ENCODE measurements at regions not wholly inside any gene's neighbourhood (a gene's known extent, or its start where the extent isn't known, plus 50 kb on each side); places are given as distances from the start of the nearest gene placed in this dataset.
"Not testable (repeated sequence)": the region's sequence is repeated elsewhere in the genome, so short reads cannot be mapped to it uniquely, and the experiment has no call there.

DNA sequence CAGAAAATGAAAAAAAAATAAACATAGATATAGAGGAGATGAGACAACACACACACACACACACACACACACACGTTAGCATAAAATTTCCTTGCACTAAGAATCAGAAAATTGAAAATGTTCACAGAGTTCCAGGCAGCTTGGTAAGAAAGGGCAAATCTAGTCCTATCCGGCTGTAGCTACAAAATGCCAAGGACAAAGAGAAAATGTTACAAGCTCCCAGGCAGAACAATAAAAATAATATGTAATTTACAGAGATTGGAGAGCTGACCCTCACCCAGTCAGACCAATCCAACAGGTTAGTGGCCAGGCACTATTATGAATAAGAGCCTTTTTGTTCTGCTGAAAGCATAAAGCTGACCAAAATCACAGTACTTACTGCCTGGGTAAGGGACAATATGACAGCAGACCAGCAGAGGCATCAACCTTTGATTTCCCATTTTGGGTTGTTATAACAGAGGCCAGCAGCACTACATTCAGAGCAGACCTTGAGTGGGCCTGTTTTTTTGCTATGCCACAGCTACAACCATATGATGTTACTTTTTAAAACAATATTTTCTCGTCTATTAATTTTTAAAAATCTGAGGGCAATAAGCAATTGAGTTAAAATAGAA lies 892.6 kb downstream of the TAF11L14 start:
- intact Hi-C loops (cut with micrococcal nuclease): no loop called here

- intact Hi-C loops (cut with micrococcal nuclease): no loop called here
Measured at GRCh38 chr5:18533137-18533536, 898.9 kb downstream of the TAF11L14 start.

DNA sequence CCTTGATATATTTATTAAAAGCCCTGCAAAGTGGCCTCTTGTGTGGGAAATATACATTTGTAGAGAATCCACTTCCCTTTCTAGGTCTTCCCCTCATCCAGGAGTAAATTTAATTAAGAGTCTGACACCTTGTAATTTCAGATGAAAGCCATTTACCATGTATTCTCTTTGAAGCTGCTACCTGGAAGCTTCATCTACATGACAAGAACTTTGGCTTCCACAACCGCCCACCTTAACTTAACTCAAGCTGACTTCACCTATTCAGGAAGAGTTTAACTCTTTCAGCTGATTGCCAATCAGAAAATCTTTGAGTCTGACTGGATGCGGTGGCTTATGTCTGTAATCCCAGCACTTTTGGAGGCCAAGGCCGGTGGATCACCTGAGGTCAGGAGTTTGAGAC lies 899.9 kb downstream of the TAF11L14 start:
- intact Hi-C loops (cut with micrococcal nuclease): no loop called here

DNA sequence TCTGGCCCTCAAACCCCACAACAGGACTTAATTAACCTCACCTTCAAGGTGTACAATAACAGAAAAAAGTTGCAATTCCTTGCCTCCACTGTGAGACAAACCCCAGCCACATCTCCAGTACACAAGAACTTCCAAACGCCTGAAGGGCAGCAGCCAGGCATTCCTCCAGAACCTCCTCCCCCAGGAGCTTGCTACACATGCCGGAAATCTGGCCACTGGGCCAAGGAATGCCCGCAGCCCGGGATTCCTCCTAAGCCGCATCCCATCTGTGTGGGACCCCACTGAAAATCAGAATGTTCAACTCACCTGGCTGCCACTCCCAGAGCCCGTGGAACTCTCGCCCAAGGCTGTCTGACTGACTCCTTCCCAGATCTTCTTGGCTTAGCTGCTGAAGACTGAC lies 901.5 kb downstream of the TAF11L14 start:
- intact Hi-C loops (cut with micrococcal nuclease): not testable (repeated sequence)

- intact Hi-C loops (cut with micrococcal nuclease): no loop called here
Measured at GRCh38 chr5:18544421-18544820, 910.2 kb downstream of the TAF11L14 start.

DNA sequence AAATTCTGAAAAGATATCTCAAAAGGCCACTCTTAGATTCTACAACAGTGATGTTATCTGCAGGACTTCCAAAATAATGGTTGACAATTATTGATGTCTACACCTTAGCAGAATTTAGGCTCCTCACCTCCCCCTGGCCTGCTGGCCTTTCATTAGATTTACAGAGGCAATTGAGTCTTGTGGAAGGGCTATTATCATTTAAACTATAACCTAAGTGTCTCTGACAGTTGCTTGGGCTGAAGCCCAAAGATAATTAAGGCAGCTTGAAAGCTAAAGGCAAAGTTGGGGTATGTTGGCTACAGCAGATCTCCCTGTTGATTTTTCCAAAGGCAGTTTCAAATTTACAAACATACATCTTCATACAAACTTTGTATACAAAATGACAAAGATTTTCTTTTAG lies 912.3 kb downstream of the TAF11L14 start:
- intact Hi-C loops (cut with micrococcal nuclease): no loop called here

DNA sequence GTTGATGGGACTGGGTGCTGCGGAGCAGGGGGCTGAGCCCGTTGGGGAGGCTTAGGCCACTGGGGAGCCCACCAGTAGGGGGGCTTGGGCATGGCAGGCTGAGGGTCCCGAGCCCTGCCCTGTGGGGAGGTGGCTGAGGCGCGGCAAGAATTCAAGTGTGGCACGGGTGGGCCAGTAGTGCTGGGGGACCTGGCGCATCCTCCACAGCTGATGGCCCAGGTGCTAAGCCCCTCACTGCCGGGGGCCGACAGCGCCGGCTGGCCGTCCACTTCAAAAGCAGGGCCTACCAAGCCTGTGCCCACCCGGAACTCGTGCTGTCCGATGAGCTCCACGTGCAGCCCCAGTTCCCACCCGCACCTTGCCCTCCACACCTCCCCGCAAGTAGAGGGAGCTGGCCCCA lies 917.5 kb downstream of the TAF11L14 start:
- intact Hi-C loops (cut with micrococcal nuclease): no loop called here

DNA sequence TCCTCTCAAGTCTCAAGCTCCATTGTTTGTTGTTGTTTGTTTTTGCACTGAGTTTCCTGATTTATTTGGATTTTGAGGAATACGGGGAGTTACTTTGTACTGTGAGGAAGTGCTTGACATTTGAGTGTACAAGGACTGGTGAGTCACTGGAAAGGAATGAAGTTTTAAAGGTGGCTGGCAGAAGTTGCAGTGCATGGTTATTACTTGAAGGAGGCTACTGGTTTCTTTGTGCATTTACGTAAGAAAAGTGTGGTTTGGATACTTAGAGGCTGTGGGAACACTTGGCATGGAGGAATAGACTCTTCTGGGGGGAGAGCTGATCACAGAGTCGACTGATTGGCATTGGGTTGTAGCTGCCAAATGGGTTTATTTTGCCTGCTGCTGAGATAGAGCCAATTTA lies 919.0 kb downstream of the TAF11L14 start:
- intact Hi-C loops (cut with micrococcal nuclease): no loop called here

DNA sequence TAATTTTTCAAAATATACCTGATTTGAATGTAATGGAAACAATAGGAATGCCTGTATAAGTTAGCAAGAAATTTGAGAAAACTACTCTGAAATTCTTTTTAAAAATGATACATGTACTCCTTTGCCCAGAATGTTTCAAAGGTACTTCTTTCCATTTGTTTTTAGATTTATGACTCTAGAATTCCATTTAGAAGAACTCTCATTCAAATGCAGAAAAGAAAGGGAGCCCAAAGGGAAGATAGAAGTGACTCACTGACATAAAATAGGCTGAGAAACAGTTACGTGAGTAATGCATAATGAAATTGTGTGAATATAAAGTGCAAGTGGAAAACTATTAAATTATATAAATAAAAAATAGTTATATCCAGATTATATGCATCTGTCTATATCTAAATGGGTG lies 926.3 kb downstream of the TAF11L14 start:
- intact Hi-C loops (cut with micrococcal nuclease): no loop called here

- intact Hi-C loops (cut with micrococcal nuclease): no loop called here
Measured at GRCh38 chr5:18563853-18564252, 929.6 kb downstream of the TAF11L14 start.

- intact Hi-C loops (cut with micrococcal nuclease): no loop called here
Measured at GRCh38 chr5:18566671-18567070, 932.4 kb downstream of the TAF11L14 start.

- intact Hi-C loops (cut with micrococcal nuclease): no loop called here
Measured at GRCh38 chr5:18576586-18576985, 942.3 kb downstream of the TAF11L14 start.

DNA sequence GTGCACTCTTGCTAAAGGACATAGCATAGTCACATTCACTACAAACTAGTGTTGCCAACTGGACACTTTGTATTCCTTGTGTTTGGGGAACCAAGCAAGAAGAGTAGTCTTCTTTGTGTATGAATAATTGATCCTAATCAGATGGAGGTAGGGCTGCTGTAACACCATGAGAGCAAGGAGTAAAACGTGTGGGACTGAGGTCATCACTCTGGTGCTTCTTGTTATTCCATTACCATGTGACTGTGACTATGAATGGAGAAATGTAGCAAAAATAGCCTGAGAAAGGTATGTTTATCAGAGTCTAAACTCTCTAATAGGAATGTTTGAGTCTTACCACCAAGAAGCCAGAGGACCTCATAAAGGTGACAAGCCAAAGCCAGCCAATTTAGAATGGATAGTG lies 966.9 kb downstream of the TAF11L14 start:
- intact Hi-C loops (cut with micrococcal nuclease): no loop called here

DNA sequence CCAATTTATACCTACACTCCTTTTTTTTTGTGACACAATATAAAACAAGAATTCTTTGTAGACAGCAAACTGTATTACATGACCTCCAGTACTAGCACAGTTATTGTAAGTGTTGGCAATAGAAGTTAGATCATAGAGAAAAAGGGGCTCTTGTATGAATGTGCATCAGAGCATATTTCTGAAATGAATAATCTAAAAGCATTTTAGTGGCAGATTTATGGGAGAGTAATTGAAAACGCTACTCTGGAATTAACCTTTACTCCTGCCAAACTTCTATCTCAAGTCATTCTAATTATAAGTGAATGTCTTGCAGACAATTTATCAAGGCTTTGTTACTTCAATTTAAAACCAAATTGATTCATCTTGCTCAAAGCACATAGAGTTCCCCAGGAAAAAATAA lies 968.1 kb downstream of the TAF11L14 start:
- intact Hi-C loops (cut with micrococcal nuclease): no loop called here

GRCh38 chr5:18605186-18605585 lies 970.9 kb downstream of the TAF11L14 start:
- intact Hi-C loops (cut with micrococcal nuclease): no loop called here

- intact Hi-C loops (cut with micrococcal nuclease): no loop called here
Measured at GRCh38 chr5:18607570-18607969, 973.3 kb downstream of the TAF11L14 start.

- intact Hi-C loops (cut with micrococcal nuclease): not testable (repeated sequence)
Measured at GRCh38 chr5:18617191-18617590, 982.9 kb downstream of the TAF11L14 start.

- intact Hi-C loops (cut with micrococcal nuclease): no loop called here
Measured at GRCh38 chr5:18630458-18631045, 996.3 kb downstream of the TAF11L14 start.

- intact Hi-C loops (cut with micrococcal nuclease): no loop called here
Measured at GRCh38 chr5:18652404-18653215, 1018.4 kb downstream of the TAF11L14 start.

DNA sequence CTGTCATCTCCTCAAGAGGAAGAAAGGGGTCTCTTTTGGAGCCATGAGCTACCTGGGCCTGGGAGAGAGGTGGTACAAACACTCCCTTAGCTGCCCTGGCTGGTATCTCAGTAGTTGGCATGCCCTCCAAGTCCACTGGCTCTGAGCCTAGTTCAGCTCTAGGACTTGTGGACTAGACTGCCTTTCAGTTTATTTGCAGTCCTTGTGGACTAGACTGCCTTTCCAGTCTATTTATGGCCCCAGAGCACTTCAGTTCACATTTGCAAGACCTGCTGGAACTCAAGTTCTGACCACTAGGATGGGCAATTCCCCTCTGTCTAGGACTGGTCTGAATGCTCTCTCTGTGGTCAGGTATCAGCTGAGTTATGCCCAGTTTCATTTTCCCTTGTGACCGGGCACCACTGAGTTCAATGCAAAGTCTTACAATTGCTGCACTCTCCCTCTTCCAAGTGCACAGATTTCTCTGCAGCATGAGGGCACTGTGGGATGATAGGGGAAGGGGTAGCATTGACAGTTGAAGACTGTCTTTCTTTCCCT lies 1019.0 kb downstream of the TAF11L14 start:
- intact Hi-C loops (cut with micrococcal nuclease): no loop called here

DNA sequence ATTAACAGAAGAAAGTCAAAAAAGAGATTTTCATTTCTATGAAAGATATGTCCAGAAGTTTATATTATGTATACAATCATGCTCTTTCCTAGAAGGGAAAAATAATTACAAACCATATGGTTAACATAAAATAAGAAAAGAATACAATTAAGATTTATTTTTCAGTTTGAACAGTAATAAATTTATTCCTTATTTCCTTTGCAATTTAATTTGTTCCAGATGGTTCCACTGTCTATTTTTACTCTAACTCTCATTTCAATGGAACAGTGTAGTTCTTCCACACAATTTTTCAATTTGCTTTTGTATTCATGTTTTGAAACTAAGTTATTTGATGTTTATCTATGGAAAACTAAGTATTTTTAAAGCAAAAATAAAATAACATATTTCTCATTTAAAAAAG lies 1026.3 kb downstream of the TAF11L14 start:
- intact Hi-C loops (cut with micrococcal nuclease): no loop called here

- intact Hi-C loops (cut with micrococcal nuclease): no loop called here
Measured at GRCh38 chr5:18662231-18662630, 1028.0 kb downstream of the TAF11L14 start.
